NCI-H2107 (cell line): ENCODE measurements at regions not wholly inside any gene's neighbourhood (a gene's known extent, or its start where the extent isn't known, plus 50 kb on each side); places are given as distances from the start of the nearest gene placed in this dataset.

Experiments used
- DNase-seq: peaks from one replicate; lab custom pipeline; 2025; lab: John Stamatoyannopoulos, UW

GRCh38 chr6:168212362-168212761 is 107.2 kb downstream of the DACT2 start:
- DNase-seq, result no peak

GRCh38 chr6:168211681-168212080 is 107.9 kb downstream of the DACT2 start:
- no peak for DNase-seq

- no peak for DNase-seq
Measured at GRCh38 chr6:168210239-168211105, 109.1 kb downstream of the DACT2 start.

GRCh38 chr6:168209420-168209819 is 110.2 kb downstream of the DACT2 start:
- DNase-seq, result no peak

GRCh38 chr6:168208854-168209253 is 110.7 kb downstream of the DACT2 start:
- no peak for DNase-seq

- DNase-seq, result no peak
Measured at GRCh38 chr6:168208402-168208801, 111.2 kb downstream of the DACT2 start.

GRCh38 chr6:168207421-168208175 is 112.0 kb downstream of the DACT2 start:
- DNase-seq, result no peak

GRCh38 chr6:168206661-168207274 is 112.8 kb downstream of the DACT2 start:
- no peak for DNase-seq

- DNase-seq, result no peak
Measured at GRCh38 chr6:168206186-168206585, 113.4 kb downstream of the DACT2 start.

- DNase-seq, result no peak
Measured at GRCh38 chr6:168201799-168202198, 117.8 kb downstream of the DACT2 start.

- DNase-seq, result no peak
Measured at GRCh38 chr6:168201383-168201782, 118.2 kb downstream of the DACT2 start.

- DNase-seq, result no peak
Measured at GRCh38 chr6:168200571-168201134, 118.9 kb downstream of the DACT2 start.

- DNase-seq, result no peak
Measured at GRCh38 chr6:168198302-168199180, 119.5 kb upstream of the FRMD1 start.

GRCh38 chr6:168197636-168198301 is 118.8 kb upstream of the FRMD1 start:
- DNase-seq, result no peak

GRCh38 chr6:168196881-168197635 is 118.0 kb upstream of the FRMD1 start:
- DNase-seq, result no peak

- peak; percentile 29 for DNase-seq
Measured at GRCh38 chr6:168196385-168196860, 117.4 kb upstream of the FRMD1 start.

- DNase-seq, result no peak
Measured at GRCh38 chr6:168195712-168196111, 116.7 kb upstream of the FRMD1 start.

GRCh38 chr6:168194732-168195567 is 115.9 kb upstream of the FRMD1 start:
- no peak for DNase-seq
